GM18502 (cell line): ENCODE measurements at regions not wholly inside any gene's neighbourhood (a gene's known extent, or its start where the extent isn't known, plus 50 kb on each side); places are given as distances from the start of the nearest gene placed in this dataset.

Experiments used
- ATAC-seq: cut with Tn5 transposase; IDR thresholded peaks from one replicate; pipeline ENCODE4 v1.9.1; 2021; ENCODE audit warnings: mild to moderate bottlenecking; ENCODE audit not compliant: unreplicated experiment, poor library complexity

DNA sequence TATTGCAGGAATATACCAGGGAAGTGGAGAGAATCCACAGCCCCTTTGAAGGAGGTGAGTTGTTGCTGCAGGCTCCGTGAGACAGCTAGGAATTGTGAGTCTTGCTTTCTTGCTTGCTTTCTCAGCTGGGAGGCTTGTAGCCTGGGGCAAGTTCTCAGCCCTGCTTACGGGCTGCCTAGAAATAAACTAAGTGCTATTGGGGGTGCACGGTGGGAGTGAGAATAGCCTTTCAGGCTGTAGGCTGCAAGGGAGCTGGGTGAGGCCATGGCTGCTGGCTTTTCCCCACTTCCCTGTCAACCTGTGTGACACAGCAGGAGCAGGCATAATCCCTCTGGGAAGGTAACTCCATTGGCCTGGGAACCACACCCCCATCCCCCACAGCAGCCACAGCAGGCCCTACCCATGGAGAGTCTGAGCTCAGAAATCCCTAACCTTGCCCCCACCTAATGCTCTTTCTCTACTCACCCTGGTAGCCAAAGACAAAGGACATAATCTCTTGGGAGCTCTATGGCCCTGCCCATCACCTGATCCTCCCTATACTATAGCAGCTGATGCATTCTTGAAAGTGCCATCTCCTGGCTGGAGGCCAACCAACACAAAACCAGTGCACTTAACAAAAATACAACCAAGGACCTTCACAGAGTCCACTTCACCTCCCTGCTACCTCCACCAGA, 113.0 kb downstream of the MMRN1 start:
- ATAC-seq: no peak

DNA sequence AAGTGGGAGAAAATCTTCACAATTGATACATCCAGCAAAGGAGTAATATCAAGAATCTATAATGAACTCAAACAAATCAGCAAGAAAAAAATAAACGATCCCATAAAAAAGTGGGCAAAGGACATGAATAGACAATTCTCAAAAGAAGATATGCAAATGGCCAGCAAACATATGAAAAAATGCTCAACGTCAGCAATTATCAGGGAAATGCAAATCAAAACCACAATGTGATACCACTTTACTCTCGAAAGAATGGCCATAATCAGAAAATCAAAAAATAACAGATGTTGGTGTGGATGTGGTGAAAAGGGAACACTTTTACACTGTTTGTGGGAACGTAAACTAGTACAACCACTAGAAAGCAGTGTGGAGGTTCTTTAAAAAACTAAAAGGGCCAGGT, 114.3 kb upstream of the CCSER1 start:
- no peak for ATAC-seq

DNA sequence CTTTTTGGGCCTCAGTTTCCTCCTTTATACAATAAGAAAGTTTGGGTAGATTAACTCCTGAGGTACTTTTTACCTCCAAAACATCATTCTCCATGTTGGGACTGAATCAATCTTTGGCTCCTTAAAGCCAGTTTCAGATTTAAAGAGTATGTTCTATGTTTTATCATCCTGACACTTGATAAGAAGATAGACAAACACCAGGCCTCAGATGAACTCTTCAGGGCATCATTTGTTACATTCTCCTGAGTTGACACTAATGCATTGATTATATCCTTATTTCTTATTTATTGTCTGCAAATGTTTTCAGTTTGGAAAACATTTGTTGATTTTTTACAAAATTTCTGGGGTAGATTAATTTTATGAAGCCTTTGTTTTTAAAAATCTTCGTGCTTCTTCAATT, 102.7 kb upstream of the CCSER1 start:
- ATAC-seq: no peak

DNA sequence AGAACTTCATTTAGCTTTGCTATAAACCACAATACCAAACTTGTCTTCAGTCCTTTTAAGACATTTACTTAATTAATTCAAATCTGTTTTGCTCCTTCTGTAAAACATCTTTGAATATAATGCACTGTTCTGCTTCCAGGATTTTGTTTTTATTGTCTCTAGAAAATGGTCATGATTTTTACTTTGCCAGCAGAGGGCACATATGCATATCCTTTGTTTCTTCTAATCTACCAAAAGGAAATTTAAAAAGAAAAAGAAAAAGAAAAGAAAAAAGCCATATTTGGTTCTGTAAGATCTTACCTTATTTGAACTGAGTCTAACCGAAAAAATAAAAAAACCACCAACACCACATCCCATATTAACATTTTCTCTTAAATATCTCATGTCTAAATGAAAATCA, 101.9 kb upstream of the CCSER1 start:
- no peak for ATAC-seq

- ATAC-seq: peak; percentile 97
Observed at GRCh38 chr4:90027565-90027964, 99.6 kb upstream of the CCSER1 start.

DNA sequence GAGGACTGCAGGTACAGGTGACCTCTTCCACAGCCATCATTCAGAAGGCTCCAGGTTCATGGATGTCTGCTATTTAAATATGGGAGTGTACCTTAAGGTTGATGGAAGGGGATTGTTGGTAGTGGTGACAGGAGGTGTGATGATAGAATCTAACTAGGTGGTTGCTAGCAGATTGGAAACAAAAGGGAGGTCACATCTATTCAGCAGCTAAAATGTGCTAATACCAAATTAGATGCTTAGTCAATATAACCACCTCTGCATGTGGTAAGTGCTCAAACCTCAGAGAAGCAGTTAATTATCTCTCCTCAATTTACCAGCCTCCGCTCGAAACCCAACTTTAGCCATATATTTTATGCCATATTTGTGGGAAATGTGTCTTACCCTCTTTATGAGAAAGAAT, 98.7 kb upstream of the CCSER1 start:
- no peak for ATAC-seq

GRCh38 chr4:90030202-90030601, 97.0 kb upstream of the CCSER1 start:
- no peak for ATAC-seq

- no peak for ATAC-seq
Observed at GRCh38 chr4:90030953-90031352, 96.2 kb upstream of the CCSER1 start.

GRCh38 chr4:90039122-90039521, 88.1 kb upstream of the CCSER1 start:
- ATAC-seq: no peak

GRCh38 chr4:90051999-90052398, 75.2 kb upstream of the CCSER1 start:
- no peak for ATAC-seq

GRCh38 chr4:90057091-90057490, 70.1 kb upstream of the CCSER1 start:
- no peak for ATAC-seq

DNA sequence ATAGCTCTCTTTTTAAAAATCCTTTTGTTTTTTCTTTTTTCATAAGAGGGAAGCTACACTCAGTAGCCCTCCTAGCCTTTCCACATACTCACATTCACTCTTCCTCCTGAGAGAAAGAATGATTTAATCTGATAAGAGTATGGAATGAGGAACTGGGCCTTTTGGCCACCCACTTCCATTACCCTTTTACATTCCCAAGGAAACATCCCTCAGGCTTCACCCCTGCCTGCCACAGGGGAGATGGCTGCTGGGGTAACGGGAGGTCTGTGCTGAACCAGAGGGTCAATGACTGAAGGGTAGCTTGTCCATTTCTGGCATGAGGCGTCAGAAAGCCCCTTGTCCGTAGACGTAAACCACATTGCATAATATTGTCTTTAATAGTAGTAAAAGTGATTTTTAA, 67.2 kb upstream of the CCSER1 start:
- no peak for ATAC-seq

DNA sequence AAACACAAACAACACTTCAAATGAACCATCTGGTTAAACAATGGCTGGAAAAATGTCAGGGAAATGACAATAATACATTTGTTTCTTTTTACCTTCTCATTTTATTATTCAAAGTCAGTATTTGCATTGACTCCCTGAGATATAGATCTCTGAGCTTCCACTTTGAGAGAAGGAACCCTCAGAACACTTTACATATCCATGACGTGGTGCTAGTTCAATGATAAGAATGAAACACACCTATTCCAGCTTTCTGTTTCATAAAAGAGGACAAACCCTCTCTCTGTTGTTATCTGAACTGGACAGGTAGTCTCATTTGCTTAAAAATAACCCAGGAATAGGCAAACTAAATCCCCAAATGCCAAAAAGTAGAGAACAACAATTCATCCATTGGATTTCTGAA, 65.3 kb upstream of the CCSER1 start:
- no peak for ATAC-seq

- ATAC-seq: no peak
Observed at GRCh38 chr4:90064196-90064595, 63.0 kb upstream of the CCSER1 start.

GRCh38 chr4:90069151-90069550, 58.0 kb upstream of the CCSER1 start:
- no peak for ATAC-seq

GRCh38 chr4:90071289-90072235, 55.6 kb upstream of the CCSER1 start:
- ATAC-seq: peak; percentile 77

DNA sequence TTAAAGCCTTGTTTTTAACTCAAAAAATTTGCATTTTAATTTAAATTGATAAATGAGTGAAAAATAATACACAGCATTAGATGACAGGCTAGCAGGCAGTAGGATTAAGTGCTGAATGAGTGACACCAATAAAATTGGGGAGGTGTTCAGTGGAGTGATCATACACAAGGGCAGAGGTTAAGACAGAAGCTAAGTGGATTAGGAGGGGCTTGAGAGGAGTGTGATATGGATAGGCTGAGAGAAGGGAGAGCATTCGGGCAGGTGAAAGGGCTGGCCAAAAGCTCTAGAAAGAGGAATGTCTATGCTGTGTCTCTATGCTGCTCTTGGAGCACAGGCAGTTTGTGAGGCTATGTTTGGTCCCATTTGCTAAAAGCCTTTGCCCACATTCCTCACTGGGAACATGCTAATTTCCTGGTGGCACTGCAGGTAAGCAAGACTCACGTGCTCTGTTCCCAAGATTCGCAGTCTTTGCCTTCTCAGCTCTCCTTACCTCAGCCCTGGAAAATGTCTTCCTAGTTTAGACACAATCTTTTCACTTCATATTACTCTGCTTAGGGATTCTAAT, 52.8 kb upstream of the CCSER1 start:
- ATAC-seq: no peak
